ENCODE measurements at regions not wholly inside any gene's neighbourhood (a gene's known extent, or its start where the extent isn't known, plus 50 kb on each side); places are given as distances from the start of the nearest gene placed in this dataset.

GRCh38 chr14:97840159-97840558 is 1043.0 kb downstream of the VRK1 start:
- DNase-seq = no peak

GRCh38 chr14:97841762-97842161 is 1044.6 kb downstream of the VRK1 start:
- no peak for DNase-seq

- no peak for DNase-seq
These were observed 1045.9 kb downstream of the VRK1 start for GRCh38 chr14:97843066-97843465.

DNA sequence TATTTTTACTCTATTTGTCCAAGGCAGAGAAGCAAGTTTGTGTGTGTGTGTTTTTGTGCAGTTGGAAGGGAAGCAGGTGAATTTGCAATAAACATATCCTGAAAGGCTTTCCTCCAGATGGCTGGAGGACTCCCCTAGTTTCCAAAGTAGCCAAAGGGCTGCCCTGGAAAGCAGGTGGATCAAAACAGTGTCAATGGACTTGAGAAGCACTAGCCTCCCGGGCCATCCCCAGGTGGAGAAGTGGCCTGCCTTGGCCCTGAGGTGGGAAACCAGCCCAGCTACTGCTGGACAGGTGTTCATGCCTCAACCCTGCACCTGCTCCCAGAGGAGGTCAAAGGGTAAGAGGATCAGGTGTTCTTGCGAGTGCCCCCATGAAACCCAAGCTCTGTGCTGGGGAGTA is 1046.9 kb downstream of the VRK1 start:
- no peak for DNase-seq

GRCh38 chr14:97846156-97846555 is 1049.0 kb downstream of the VRK1 start:
- DNase-seq = no peak

DNA sequence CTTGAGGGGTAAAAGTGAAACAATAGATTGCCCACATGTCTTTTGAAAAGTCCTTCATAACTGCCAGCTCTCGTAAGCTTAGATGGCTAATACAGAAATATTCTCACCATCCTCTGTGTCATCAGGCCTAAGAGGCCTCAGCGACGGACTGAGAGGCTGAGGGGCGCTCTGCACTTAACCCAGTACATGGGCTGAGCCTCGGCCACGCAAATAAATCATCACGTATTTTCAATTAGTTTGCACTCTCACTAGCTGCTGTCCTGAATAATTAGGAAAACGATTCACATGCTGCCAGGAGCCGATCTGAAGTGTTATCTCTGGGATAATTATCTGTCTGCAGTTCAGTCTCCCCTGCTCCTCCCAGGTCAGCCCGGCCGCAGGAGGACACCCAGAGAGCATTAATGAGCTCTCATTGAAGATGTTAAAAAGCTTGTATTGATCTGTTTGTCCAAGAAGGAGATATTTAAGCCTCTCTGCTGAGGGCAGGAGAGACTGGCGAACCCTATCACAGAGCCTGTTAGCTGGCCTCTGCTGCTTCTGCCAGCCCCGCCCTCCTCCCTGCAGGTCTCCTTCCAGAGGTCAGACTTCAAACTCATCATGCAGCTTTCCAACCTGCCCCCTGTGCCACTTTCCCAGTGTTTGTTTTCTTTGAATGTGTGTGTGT is 1051.3 kb downstream of the VRK1 start:
- no peak for DNase-seq

GRCh38 chr14:97850466-97850865 is 1053.3 kb downstream of the VRK1 start:
- no peak for DNase-seq

- no peak for DNase-seq
These were observed 1053.7 kb downstream of the VRK1 start for GRCh38 chr14:97850886-97851285.

DNA sequence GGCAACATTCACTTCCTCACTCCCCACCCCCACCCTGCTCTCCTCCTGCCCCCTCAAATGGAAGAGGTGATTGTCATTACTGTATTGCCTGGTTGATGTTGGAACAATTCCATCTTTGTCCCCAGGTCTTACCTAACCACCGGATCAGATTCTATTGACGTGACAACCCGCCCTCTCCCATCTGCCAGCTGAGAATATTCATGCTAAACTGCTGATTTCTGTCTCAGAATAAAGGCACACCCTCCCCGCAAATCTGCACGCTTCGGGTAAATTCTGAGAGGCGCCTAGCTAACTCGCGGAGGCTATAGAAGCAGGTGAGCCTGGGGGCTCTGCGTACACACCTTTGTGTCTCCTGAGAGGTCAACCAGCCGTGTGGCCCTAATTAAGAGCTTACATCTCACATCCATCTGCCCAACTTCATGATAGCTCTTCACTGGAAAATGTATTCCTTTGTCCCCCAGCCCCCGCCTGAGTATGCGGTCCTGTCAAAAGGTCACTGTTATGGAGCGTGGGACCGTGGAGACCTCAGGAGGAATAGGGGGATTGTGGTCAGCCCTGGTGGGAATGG is 1054.3 kb downstream of the VRK1 start:
- DNase-seq = no peak

- no peak for DNase-seq
These were observed 1057.7 kb downstream of the VRK1 start for GRCh38 chr14:97854918-97855317.

DNA sequence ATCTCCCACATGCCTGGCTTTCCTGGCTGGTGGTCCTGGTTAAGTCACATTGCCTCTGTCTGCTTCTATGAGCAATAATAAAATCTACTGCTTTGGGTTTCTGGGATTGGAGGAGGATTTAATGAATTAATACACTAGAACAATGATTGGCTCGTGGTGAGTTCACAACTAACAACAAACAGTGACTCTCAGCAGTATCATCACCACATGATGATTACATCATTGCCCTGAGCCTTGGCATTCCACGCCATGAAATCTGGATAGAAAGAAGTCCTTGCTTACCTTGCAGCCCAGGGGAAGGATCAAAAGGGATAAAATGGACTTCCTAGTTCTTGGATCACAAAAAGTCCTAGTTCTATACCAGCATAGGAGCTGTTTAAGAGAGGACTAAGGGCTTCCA is 1069.0 kb downstream of the VRK1 start:
- no peak for DNase-seq

GRCh38 chr14:97866664-97867063 is 1069.5 kb downstream of the VRK1 start:
- no peak for DNase-seq

- no peak for DNase-seq
These were observed 1076.1 kb downstream of the VRK1 start for GRCh38 chr14:97873291-97873690.

DNA sequence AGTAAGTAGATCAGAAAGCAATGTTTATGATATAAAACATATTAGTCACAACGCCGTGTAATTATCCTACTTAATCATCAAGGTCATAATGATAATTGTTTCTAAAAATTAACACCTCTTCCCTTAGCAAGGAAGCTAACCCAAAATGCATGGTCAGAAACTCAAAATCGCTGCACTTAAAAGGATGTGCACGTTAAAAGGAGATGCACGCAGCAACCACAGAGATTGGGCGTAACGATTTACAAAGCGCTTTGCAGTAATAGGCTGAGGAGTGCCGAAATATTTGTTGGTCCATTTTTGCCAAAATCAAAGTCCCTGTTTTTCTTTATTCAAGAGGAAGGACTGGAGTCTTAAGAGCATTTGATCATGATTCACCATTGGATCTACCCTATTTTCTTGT is 1077.2 kb downstream of the VRK1 start:
- no peak for DNase-seq

DNA sequence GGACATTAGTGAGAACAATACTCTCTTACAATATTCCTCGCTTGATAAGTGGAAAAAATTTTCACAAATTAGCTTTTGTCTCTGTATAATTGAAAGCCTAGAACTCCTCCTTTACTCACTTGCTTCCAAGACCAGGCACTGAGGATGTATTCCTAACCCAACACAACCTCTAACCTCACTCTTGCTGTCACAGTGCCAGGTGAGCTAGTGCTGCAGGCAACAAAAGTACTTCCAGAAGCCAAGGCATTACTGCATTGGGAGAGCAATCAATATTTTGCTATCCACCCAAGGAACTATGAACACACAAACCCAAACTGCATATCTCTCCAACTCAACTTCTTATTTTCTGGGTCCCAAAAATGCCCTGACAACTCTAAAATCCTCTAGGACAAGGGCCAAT is 1081.0 kb downstream of the VRK1 start:
- no peak for DNase-seq

DNA sequence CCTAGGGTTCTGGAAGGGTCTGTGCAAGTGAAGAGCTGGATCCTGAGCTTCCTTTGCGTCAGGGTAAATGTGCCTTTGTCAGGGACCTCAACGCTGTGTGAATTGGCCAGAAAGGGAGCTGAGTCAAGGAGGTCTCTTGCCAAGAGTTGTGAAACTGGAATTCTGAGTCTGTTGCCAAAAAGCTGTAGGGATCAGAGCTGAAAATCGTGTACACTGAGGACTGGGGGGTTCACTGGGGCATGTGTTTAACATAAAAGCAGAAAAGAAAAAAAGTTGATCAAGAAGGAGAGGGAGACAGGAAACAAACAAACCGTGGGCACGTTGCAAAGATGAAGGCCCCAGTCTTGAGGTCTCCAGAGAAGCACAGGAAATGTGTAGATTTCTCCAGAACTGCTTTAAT is 1081.5 kb downstream of the VRK1 start:
- DNase-seq = no peak

DNA sequence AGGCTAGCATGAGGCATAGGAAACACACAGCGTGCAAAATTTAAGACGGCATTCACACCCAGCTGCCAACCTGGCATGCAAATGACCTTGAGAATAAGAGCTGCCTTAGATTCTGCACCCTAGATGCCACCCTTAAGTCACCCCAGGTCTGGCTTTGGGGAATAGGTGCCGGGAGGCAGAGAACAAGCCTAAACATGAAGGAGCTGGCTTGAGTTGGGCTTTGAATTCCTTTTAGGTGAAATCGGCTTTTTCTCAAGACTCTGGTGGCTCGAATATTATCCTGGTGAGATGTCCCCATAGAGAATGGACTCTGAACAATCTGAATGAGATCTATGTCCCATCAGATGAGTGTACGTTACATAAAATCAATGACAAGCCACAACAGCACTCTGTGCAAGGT is 1090.5 kb downstream of the VRK1 start:
- no peak for DNase-seq

DNA sequence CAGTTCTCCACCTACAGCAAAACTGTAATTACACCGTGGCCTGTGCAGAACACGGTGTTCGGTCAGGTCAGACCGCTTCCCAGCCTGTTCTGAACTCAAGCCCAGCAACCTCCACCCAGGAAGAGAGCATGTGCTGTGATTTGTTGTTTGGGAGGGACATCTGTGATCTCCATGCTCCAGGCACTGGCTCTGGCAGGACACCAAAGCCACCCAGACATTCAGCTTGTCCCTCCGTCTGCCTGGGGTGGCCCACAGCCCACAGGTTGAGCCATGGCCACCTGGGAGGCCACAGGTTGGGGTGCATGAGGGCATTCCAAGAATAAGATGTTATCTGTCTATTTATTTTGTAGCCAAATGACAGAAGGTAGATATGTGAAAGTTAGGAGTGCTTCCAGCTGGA is 1091.1 kb downstream of the VRK1 start:
- DNase-seq = no peak

- no peak for DNase-seq
These were observed 1094.3 kb downstream of the VRK1 start for GRCh38 chr14:97891515-97891914.

DNA sequence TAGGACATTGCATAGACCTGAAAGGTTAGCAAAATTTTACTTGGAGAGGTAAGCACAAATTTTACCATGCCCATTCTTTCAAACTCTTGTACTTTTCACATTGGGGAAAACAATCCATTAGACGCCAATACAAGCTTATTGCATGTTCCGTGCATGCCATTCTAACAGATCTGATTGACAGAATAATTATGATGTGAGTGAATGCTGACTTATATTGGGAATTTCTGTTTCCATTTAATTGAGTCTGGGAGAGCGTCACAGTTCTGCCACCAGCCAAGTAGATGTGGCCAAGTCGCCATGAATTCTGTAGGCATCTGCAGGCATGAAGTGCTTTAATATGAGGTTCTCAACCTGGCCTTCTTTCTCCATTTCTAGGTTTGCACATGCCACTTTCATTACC is 1097.4 kb downstream of the VRK1 start:
- DNase-seq = no peak

GRCh38 chr14:97900196-97900854 is 1103.1 kb downstream of the VRK1 start:
- no peak for DNase-seq

DNA sequence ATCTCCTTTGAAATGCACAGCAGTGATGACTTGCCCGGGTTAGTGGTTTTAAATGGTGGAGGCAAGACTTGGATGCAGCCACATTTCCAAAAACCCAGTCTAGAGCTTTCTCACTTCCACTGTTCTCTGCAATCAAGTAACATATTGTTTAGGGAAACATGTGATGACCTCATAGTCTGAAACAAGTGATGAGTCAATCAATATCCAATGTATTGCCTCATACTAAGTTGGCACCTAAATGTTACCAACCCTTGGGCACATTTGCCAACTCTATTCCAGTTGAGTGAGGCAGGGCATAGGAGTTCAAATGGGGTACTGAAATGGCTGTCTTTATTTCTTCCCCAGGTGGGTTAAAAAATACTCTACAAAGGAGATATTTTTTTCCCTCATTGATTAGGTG is 1105.4 kb downstream of the VRK1 start:
- no peak for DNase-seq

DNA sequence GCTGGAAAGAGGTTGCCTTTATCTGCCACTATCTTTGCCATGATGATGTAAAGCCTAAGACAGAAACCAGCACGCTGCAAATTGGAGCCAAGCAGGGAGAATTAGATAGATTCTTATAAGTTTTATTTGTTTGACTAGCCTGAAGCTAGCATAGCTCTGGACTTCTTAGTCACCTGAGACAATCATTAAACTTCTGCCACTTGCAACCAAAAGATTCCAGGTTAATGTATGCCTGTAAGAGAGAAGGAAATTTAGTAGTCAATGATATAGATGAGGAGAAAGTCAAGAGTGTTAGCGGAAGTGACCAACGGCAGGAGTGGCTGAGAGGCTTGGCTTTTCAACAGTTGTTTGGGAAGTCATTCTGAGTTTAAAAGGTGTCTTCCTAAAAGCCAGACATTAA is 1106.6 kb downstream of the VRK1 start:
- no peak for DNase-seq

GRCh38 chr14:97912217-97912616 is 1115.0 kb downstream of the VRK1 start:
- no peak for DNase-seq

DNA sequence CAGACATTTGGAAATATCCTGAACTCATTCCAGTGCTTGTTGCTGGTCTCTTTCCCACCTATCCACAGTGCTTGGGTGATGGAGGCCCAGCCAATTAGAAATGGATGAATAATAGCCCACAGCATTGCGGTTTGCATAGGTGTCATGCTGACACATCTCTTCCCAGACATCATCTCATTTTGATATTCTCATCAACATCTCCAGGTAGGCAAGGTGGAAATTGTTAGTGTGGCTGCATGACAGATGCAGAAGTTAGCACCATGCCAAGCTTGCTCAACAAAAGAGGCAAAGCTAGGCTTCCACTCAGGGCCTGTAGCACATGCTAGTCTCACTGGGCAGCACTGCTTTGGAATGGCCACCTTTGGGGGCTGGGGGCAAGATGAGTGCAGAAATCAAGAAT is 1118.9 kb downstream of the VRK1 start:
- DNase-seq = no peak
